GM13976 (cell line): ENCODE measurements at regions not wholly inside any gene's neighbourhood (a gene's known extent, or its start where the extent isn't known, plus 50 kb on each side); places are given as distances from the start of the nearest gene placed in this dataset.

Source experiments
- DNase-seq: peaks from one replicate; pipeline ENCODE4 v3.0.0; 2012; ENCODE audit warnings: low spot score
- in situ Hi-C: fragments of 300-500 bp; cut with MboI; formaldehyde crosslinking; loops from one replicate; pipeline ENCODE4 v1.12.0; 2022; ENCODE audit warnings: low sequenced_read_pairs, mixed read lengths, inconsistent platforms; ENCODE audit not compliant: unreplicated experiment
- TF ChIP-seq, protein P1 (sequence below): IDR thresholded peaks from 2 replicates; pipeline ENCODE4 v1.5.1; 2012; ENCODE audit warnings: borderline replicate concordance, mild to moderate bottlenecking; ENCODE audit not compliant: insufficient read depth; ENCODE audit errors: extremely low read depth, missing control alignments, control extremely low read depth

DNA sequence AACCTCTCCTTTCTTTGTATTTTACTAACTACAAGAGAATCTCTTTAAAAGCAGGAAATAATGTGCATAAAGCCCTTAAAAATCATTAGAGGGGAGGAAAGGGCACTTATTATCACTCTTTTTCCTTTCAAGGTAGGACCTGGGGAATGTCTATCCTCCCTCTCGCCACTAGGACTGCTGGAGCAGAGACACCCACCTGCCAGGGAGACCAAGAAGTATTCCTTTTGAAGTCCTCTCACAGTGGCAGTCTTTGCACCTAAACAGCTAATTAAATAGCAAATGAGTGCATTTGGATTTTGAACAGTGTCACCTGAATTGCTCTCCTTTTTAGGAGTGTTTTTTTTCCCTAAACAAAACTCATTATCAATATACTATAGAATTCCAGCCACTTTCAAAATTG is 874.1 kb downstream of the ZPLD1 start:
- no peak for DNase-seq
- in situ Hi-C loops: no loop called here
- TF ChIP-seq, protein P1, sequence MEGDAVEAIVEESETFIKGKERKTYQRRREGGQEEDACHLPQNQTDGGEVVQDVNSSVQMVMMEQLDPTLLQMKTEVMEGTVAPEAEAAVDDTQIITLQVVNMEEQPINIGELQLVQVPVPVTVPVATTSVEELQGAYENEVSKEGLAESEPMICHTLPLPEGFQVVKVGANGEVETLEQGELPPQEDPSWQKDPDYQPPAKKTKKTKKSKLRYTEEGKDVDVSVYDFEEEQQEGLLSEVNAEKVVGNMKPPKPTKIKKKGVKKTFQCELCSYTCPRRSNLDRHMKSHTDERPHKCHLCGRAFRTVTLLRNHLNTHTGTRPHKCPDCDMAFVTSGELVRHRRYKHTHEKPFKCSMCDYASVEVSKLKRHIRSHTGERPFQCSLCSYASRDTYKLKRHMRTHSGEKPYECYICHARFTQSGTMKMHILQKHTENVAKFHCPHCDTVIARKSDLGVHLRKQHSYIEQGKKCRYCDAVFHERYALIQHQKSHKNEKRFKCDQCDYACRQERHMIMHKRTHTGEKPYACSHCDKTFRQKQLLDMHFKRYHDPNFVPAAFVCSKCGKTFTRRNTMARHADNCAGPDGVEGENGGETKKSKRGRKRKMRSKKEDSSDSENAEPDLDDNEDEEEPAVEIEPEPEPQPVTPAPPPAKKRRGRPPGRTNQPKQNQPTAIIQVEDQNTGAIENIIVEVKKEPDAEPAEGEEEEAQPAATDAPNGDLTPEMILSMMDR: no peak

DNA sequence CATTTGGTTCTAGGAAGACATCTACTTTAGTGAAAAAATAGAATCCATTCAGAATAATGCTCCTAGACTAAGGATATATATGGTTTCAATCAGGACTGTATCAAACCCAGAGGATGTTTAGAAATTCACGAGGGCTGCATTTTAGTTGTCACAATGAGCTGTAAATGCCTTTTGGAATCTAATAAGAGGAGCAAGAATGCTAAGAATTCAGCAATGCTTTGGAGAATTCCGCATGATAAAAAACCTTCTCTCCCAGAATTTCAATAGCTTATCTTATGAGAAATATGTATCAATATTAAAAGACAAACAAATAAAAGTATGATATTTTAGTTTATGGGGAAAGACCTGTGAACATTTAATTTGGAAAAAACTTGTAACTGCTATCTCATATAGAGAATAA is 885.1 kb downstream of the ZPLD1 start:
- TF ChIP-seq, protein P1: no peak
- in situ Hi-C loops: no loop called here
- DNase-seq: no peak

DNA sequence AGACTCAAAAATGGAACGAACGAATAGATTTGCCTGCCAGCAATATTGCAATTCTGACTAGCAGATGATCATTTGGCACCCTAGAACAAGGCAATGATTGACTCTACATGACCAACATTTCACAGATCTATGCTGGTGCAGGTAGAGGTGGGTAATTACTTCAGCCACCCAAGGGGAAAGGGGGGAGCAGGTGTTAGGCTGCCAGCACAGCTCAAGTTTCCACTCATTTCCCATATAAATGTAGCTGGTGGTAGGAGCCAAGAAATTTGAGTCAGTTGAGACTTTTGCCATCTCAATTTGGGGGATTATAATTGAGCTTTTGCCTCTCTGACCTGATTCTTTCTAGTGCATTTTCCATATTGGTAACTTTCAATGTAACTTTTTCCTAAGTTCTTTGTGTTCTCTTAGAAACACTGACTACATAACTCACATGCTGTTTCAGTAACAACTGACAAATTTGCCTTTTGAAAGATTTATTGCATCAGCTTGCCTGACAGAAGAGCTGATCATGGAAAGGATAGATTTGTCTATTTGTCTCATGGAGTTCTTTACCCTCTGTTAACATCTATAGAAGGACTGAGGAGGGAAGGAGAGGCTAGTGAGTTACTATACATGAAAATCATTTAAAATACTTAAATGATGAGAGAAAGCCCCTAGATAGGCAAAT is 902.5 kb downstream of the ZPLD1 start:
- no peak for DNase-seq
- TF ChIP-seq, protein P1: no peak
- in situ Hi-C loops: no loop called here

DNA sequence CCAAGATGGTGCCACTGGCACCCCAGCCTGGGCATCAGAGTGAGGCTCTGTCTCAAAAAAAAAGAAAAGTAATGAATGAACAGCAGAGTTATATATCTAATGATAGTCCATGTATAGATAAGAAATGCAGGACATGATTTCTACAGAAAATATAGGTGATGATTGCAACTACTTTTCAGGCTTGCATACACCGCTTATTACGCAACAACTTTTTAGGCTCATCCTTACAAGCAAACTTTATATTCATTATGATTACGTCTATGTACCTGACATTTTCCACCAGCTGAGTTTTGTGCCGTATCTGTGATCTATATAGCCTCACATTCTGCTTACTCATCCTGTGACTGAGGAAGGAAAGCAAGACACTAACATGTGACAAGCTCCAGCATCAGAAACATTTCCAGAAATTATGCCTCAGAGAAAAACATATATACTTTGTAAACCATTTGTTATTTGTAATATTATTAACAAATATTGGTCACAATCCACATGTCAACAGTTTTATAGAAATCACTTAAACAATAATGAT is 906.3 kb downstream of the ZPLD1 start:
- no peak for DNase-seq
- TF ChIP-seq, protein P1: no peak
- in situ Hi-C loops: no loop called here

DNA sequence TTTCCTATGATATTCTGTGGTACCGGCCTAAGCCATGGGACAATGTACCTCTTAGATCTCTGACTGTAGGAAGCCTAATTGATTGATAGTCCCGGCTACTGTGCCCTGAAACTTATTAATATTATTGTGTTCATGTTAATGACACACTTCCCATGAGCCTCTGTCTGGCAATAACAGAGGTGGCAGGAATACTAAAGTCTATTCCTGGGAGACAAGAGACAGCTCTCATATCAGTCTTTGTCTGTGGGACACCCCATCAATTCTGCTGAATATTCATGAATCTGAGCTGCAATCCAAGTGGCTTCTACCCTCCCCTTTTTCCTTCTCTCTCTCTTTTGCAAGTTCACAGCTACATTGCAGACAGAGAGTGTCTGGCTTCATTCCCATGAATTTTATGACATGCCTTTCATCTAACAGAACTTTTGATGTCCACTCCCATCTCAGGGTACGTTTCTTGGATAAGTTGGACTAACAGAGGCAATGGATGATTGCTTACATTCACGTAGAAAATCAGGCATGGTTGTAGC is 907.5 kb downstream of the ZPLD1 start:
- in situ Hi-C loops: no loop called here
- TF ChIP-seq, protein P1: no peak
- DNase-seq: no peak

DNA sequence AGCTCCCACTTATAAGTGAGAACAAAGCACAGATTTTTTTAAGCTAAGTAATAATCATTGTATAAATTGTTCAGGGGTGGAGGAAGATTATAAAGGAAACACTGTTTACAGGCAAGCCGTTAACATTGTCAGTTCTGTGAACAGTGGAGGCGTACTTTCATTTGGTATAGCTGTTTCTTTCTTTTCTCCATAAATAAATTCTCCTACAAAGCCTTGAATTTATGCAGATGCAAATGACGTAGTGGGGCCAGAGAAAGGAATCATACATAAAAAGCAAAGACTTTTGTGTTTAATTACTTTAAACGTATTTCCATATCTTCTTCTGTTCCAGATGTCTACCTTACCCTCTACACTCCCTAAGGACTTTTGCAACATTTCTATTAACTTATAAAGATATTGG is 914.9 kb downstream of the ZPLD1 start:
- TF ChIP-seq, protein P1: no peak
- in situ Hi-C loops: no loop called here
- DNase-seq: no peak
